GM23338 (cell line): ENCODE measurements at regions not wholly inside any gene's neighbourhood (a gene's known extent, or its start where the extent isn't known, plus 50 kb on each side); places are given as distances from the start of the nearest gene placed in this dataset.

ENCODE experiments used
- CREB1 ChIP-seq: fragments of 250-450 bp; sonication (Bioruptor Pico); IDR thresholded peaks from 2 replicates; pipeline ENCODE4 v1.5.0; 2020; ENCODE audit warnings: low read depth, mild to moderate bottlenecking, moderate library complexity
- EZH2 ChIP-seq: fragments of 200-600 bp; sonication (generic); IDR thresholded peaks from one replicate; pipeline ENCODE4 v1.8.0; 2017; ENCODE audit warnings: antibody characterized with exemption, mild to moderate bottlenecking, low read depth; ENCODE audit not compliant: unreplicated experiment
- EZH2phosphoT487 ChIP-seq: fragments of 200-600 bp; sonication (generic); IDR thresholded peaks from one replicate; pipeline ENCODE4 v1.8.1; 2018; ENCODE audit warnings: antibody characterized with exemption; ENCODE audit not compliant: unreplicated experiment
- JUNB ChIP-seq: IDR thresholded peaks from one replicate; pipeline ENCODE4 v1.6.1; 2016; ENCODE audit warnings: antibody characterized with exemption; ENCODE audit not compliant: unreplicated experiment
- POLR2AphosphoS5 ChIP-seq: IDR thresholded peaks from 2 replicates; pipeline ENCODE4 v1.6.1; 2016; ENCODE audit warnings: antibody characterized with exemption, low read depth
- STAT1 ChIP-seq: IDR thresholded peaks from one replicate; pipeline ENCODE4 v1.6.1; 2016; ENCODE audit warnings: antibody characterized with exemption; ENCODE audit not compliant: unreplicated experiment
- ZNF331 ChIP-seq: fragments of 250-450 bp; sonication (Bioruptor Pico); IDR thresholded peaks from 2 replicates; pipeline ENCODE4 v1.5.0; 2020; ENCODE audit warnings: low read depth, mild to moderate bottlenecking, moderate library complexity
- TF ChIP-seq, protein P1 (sequence below), 2 experiments: fragments of 200-600 bp in 1 of 2; sonication (generic) in 1 of 2; conservative IDR thresholded peaks; 2 replicates each; pipeline versions ENCODE4 v1.5.1 to v1.6.1; 2016 to 2017; ENCODE audit warnings: antibody characterized with exemption in 2 of 2, low read depth in 2 of 2, mild to moderate bottlenecking in 2 of 2, moderate library complexity in 1 of 2
- TF ChIP-seq, protein P2 (sequence below): IDR thresholded peaks from one replicate; pipeline ENCODE4 v1.6.1; 2018; ENCODE audit warnings: antibody characterized with exemption; ENCODE audit not compliant: unreplicated experiment
- TF ChIP-seq, protein P3 (sequence below): IDR thresholded peaks from 2 replicates; pipeline ENCODE4 v1.6.1; 2016; ENCODE audit warnings: antibody characterized with exemption

GRCh38 chr11:31884080-31884479, 73.0 kb upstream of the PAX6 start:
- TF ChIP-seq, protein P1, sequence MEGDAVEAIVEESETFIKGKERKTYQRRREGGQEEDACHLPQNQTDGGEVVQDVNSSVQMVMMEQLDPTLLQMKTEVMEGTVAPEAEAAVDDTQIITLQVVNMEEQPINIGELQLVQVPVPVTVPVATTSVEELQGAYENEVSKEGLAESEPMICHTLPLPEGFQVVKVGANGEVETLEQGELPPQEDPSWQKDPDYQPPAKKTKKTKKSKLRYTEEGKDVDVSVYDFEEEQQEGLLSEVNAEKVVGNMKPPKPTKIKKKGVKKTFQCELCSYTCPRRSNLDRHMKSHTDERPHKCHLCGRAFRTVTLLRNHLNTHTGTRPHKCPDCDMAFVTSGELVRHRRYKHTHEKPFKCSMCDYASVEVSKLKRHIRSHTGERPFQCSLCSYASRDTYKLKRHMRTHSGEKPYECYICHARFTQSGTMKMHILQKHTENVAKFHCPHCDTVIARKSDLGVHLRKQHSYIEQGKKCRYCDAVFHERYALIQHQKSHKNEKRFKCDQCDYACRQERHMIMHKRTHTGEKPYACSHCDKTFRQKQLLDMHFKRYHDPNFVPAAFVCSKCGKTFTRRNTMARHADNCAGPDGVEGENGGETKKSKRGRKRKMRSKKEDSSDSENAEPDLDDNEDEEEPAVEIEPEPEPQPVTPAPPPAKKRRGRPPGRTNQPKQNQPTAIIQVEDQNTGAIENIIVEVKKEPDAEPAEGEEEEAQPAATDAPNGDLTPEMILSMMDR (conservative IDR thresholded peaks at IDR 0.05; ENCODE audit: low read depth in 2 of 2): no peak
- TF ChIP-seq, protein P2, sequence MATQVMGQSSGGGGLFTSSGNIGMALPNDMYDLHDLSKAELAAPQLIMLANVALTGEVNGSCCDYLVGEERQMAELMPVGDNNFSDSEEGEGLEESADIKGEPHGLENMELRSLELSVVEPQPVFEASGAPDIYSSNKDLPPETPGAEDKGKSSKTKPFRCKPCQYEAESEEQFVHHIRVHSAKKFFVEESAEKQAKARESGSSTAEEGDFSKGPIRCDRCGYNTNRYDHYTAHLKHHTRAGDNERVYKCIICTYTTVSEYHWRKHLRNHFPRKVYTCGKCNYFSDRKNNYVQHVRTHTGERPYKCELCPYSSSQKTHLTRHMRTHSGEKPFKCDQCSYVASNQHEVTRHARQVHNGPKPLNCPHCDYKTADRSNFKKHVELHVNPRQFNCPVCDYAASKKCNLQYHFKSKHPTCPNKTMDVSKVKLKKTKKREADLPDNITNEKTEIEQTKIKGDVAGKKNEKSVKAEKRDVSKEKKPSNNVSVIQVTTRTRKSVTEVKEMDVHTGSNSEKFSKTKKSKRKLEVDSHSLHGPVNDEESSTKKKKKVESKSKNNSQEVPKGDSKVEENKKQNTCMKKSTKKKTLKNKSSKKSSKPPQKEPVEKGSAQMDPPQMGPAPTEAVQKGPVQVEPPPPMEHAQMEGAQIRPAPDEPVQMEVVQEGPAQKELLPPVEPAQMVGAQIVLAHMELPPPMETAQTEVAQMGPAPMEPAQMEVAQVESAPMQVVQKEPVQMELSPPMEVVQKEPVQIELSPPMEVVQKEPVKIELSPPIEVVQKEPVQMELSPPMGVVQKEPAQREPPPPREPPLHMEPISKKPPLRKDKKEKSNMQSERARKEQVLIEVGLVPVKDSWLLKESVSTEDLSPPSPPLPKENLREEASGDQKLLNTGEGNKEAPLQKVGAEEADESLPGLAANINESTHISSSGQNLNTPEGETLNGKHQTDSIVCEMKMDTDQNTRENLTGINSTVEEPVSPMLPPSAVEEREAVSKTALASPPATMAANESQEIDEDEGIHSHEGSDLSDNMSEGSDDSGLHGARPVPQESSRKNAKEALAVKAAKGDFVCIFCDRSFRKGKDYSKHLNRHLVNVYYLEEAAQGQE: no peak
- TF ChIP-seq POLR2AphosphoS5 (no peak), EZH2phosphoT487 (no peak), CREB1 (CRISPR knock-in tag) (no peak), EZH2 (no peak), JUNB (no peak), STAT1 (no peak), ZNF331 (no peak)
- TF ChIP-seq, protein P3, sequence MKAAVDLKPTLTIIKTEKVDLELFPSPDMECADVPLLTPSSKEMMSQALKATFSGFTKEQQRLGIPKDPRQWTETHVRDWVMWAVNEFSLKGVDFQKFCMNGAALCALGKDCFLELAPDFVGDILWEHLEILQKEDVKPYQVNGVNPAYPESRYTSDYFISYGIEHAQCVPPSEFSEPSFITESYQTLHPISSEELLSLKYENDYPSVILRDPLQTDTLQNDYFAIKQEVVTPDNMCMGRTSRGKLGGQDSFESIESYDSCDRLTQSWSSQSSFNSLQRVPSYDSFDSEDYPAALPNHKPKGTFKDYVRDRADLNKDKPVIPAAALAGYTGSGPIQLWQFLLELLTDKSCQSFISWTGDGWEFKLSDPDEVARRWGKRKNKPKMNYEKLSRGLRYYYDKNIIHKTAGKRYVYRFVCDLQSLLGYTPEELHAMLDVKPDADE: no peak
